Brain microvascular endothelial cell (primary cell): ENCODE measurements at regions not wholly inside any gene's neighbourhood (a gene's known extent, or its start where the extent isn't known, plus 50 kb on each side); places are given as distances from the start of the nearest gene placed in this dataset.

Experiments used
- DNase-seq: peaks from one replicate; pipeline ENCODE4 v3.0.0-alpha.2; 2020
- H3K27ac ChIP-seq: fragments of 250-450 bp; sonication (Bioruptor Pico); 2 replicates; pipeline ENCODE4 v1.5.1; 2020; ENCODE audit warnings: mild to moderate bottlenecking, moderate library complexity
- H3K27me3 ChIP-seq: fragments of 250-450 bp; sonication (Bioruptor Pico); replicated peaks from 2 replicates; pipeline ENCODE4 v1.5.1; 2020; ENCODE audit warnings: mild to moderate bottlenecking
- H3K36me3 ChIP-seq: fragments of 250-450 bp; sonication (Bioruptor Pico); replicated peaks from 2 replicates; pipeline ENCODE4 v1.5.1; 2020; ENCODE audit warnings: mild to moderate bottlenecking
- H3K4me3 ChIP-seq: 2 replicates; pipeline ENCODE4 v1.5.1; 2011; ENCODE audit warnings: low read depth, mild to moderate bottlenecking, control low read depth, low read length, moderate library complexity
- CTCF ChIP-seq: IDR thresholded peaks from 2 replicates; pipeline ENCODE4 v1.5.1; 2011; ENCODE audit warnings: low read depth, mild to moderate bottlenecking, moderate library complexity, low read length, control low read depth, inconsistent platforms; ENCODE audit errors: missing control alignments
- in situ Hi-C: cut with HindIII; loops from 2 replicates; pipeline ENCODE4 v1.10.0; 2017; ENCODE audit warnings: low sequenced_read_pairs, low pct_ligation_motif_present

- in situ Hi-C loops = no loop called here
- Histone ChIP-seq H3K27ac (no peak overlapping the region), H3K4me3 (no peak overlapping the region), H3K27me3 (no peaks in the 10 kb centered on the region), H3K36me3 (no peaks in the 10 kb centered on the region)
- no peak for TF ChIP-seq CTCF
- no peak for DNase-seq
These were observed 285.5 kb downstream of the USP46 start for GRCh38 chr4:52373650-52374049.

- DNase-seq = no peak
- no peaks in the 10 kb centered on the region for H3K36me3 ChIP-seq
- H3K27ac ChIP-seq = no peak overlapping the region
- no peak for TF ChIP-seq CTCF
- H3K27me3 ChIP-seq = no peaks in the 10 kb centered on the region
- no peak overlapping the region for H3K4me3 ChIP-seq
- in situ Hi-C loops = no loop called here
These were observed 284.2 kb downstream of the USP46 start for GRCh38 chr4:52374877-52375276.

- in situ Hi-C loops = no loop called here
- no peak overlapping the region for H3K27ac ChIP-seq
- DNase-seq = peak; percentile 31
- peak; percentile 49 for TF ChIP-seq CTCF
- H3K36me3 ChIP-seq = no peaks in the 10 kb centered on the region
- H3K27me3 ChIP-seq = no peaks in the 10 kb centered on the region
- no peak overlapping the region for H3K4me3 ChIP-seq
These were observed 282.9 kb downstream of the USP46 start for GRCh38 chr4:52376132-52376704.

- Histone ChIP-seq H3K27ac (no peak overlapping the region), H3K36me3 (no peaks in the 10 kb centered on the region), H3K27me3 (no peaks in the 10 kb centered on the region), H3K4me3 (no peak overlapping the region)
- no peak for TF ChIP-seq CTCF
- in situ Hi-C loops = no loop called here
- no peak for DNase-seq
These were observed 281.5 kb downstream of the USP46 start for GRCh38 chr4:52377563-52377962.

GRCh38 chr4:52407545-52407944 lies 251.6 kb downstream of the USP46 start:
- no peak for DNase-seq
- Histone ChIP-seq H3K27me3 (no peaks in the 10 kb centered on the region), H3K27ac (no peak overlapping the region), H3K4me3 (no peak overlapping the region), H3K36me3 (no peaks in the 10 kb centered on the region)
- TF ChIP-seq CTCF = no peak
- in situ Hi-C loops = no loop called here

- Histone ChIP-seq H3K36me3 (no peaks in the 10 kb centered on the region), H3K27me3 (no peaks in the 10 kb centered on the region), H3K4me3 (no peak overlapping the region), H3K27ac (no peak overlapping the region)
- in situ Hi-C loops = no loop called here
- DNase-seq = no peak
- TF ChIP-seq CTCF = no peak
These were observed 251.1 kb downstream of the USP46 start for GRCh38 chr4:52408032-52408431.
